Karpas-422 (cell line): ENCODE measurements at regions not wholly inside any gene's neighbourhood (a gene's known extent, or its start where the extent isn't known, plus 50 kb on each side); places are given as distances from the start of the nearest gene placed in this dataset.

ENCODE experiments used
- DNase-seq: peaks from one replicate; pipeline ENCODE4 v3.0.0-alpha.2; 2015
- H2AFZ ChIP-seq: fragments of 200-600 bp; sonication (generic); 2 replicates; pipeline ENCODE4 v1.6.1; 2014; ENCODE audit warnings: antibody characterized with exemption, low read length, mixed read lengths
- H3K27ac ChIP-seq: fragments of 200-600 bp; sonication (generic); 2 replicates; pipeline ENCODE4 v1.5.1; 2014; ENCODE audit warnings: mild to moderate bottlenecking, low read length, moderate library complexity
- H3K27me3 ChIP-seq: fragments of 200-600 bp; sonication (generic); 2 replicates; pipeline ENCODE4 v1.6.1; 2014; ENCODE audit warnings: low read length, mixed read lengths
- H3K36me3 ChIP-seq: fragments of 200-600 bp; sonication (generic); 2 replicates; pipeline ENCODE4 v1.6.1; 2014; ENCODE audit warnings: low read length, mixed read lengths; ENCODE audit not compliant: insufficient read depth
- H3K4me1 ChIP-seq: fragments of 200-600 bp; sonication (generic); 2 replicates; pipeline ENCODE4 v1.6.1; 2014; ENCODE audit warnings: mild to moderate bottlenecking, low read length, mixed read lengths
- H3K4me2 ChIP-seq: fragments of 200-600 bp; sonication (generic); 2 replicates; pipeline ENCODE4 v1.6.1; 2014; ENCODE audit warnings: low read length, low read depth, mild to moderate bottlenecking; ENCODE audit not compliant: poor library complexity, severe bottlenecking
- H3K4me3 ChIP-seq: fragments of 200-600 bp; sonication (generic); 2 replicates; pipeline ENCODE4 v1.5.1; 2014; ENCODE audit warnings: mild to moderate bottlenecking, antibody characterized with exemption, low read length, mixed read lengths
- H3K79me2 ChIP-seq: fragments of 200-600 bp; sonication (generic); 2 replicates; pipeline ENCODE4 v1.6.1; 2014; ENCODE audit warnings: mild to moderate bottlenecking, low read length, mixed read lengths
- H3K9ac ChIP-seq: fragments of 200-600 bp; sonication (generic); 2 replicates; pipeline ENCODE4 v1.6.0; 2014; ENCODE audit warnings: low read length
- H3K9me2 ChIP-seq: fragments of 200-600 bp; sonication (generic), shearing (Covaris generic); replicated peaks from 2 replicates; pipeline ENCODE4 v1.6.0; 2014; ENCODE audit warnings: mild to moderate bottlenecking, low read length, moderate library complexity; ENCODE audit not compliant: insufficient read depth
- H3K9me3 ChIP-seq: fragments of 300-700, 200-600 bp; sonication (generic); 2 replicates; pipeline ENCODE4 v1.6.1; 2014; ENCODE audit warnings: low read length, mixed read lengths
- H4K20me1 ChIP-seq: fragments of 200-600 bp; sonication (generic); 2 replicates; pipeline ENCODE4 v1.6.1; 2014; ENCODE audit warnings: mild to moderate bottlenecking, antibody characterized with exemption, low read length, low read depth; ENCODE audit not compliant: insufficient read depth

GRCh38 chr3:88921986-88922385 is 185.4 kb upstream of the EPHA3 start:
- 0 out of 2 replicates have a peak, but pooled peaks cover 2% of the 10 kb centered on the region for H3K9me2 ChIP-seq
- no peak overlapping the region for H3K9ac ChIP-seq
- H3K4me2 ChIP-seq = no peak overlapping the region
- DNase-seq = no peak
- H3K4me1 ChIP-seq = no peaks in the 10 kb centered on the region
- no peaks in the 10 kb centered on the region for H3K36me3 ChIP-seq
- no peaks in the 10 kb centered on the region for H3K27me3 ChIP-seq
- peaks cover 6% of the 10 kb centered on the region; the same call in 1 of the 2 replicates for H3K9me3 ChIP-seq
- no peak overlapping the region for H3K27ac ChIP-seq
- H2AFZ ChIP-seq = no peak overlapping the region
- H3K79me2 ChIP-seq = no peaks in the 10 kb centered on the region
- H4K20me1 ChIP-seq = no peaks in the 10 kb centered on the region
- H3K4me3 ChIP-seq = no peak overlapping the region

GRCh38 chr3:88926221-88926620 is 181.2 kb upstream of the EPHA3 start:
- H3K79me2 ChIP-seq = no peaks in the 10 kb centered on the region

GRCh38 chr3:88930611-88931010 is 176.8 kb upstream of the EPHA3 start:
- Histone ChIP-seq H4K20me1 (no peaks in the 10 kb centered on the region), H3K79me2 (no peaks in the 10 kb centered on the region), H3K9me2 (no peaks in the 10 kb centered on the region), H2AFZ (no peak overlapping the region), H3K9ac (no peak overlapping the region), H3K27me3 (no peaks in the 10 kb centered on the region), H3K27ac (no peak overlapping the region), H3K4me3 (no peak overlapping the region), H3K4me2 (no peak overlapping the region), H3K36me3 (no peaks in the 10 kb centered on the region), H3K9me3 (0 out of 2 replicates have a peak, but pooled peaks cover 3% of the 10 kb centered on the region), H3K4me1 (no peaks in the 10 kb centered on the region)
- no peak for DNase-seq

More at GRCh38 chr3:88926221-88926620, 181.2 kb upstream of the EPHA3 start:
- H3K27me3 ChIP-seq = no peaks in the 10 kb centered on the region
- 0 out of 2 replicates have a peak, but pooled peaks cover 6% of the 10 kb centered on the region for H3K9me3 ChIP-seq
- H3K36me3 ChIP-seq = no peaks in the 10 kb centered on the region
- no peaks in the 10 kb centered on the region for H4K20me1 ChIP-seq
- H3K4me1 ChIP-seq = no peaks in the 10 kb centered on the region
- no peak overlapping the region for H3K4me2 ChIP-seq
- DNase-seq = no peak
- H2AFZ ChIP-seq = no peak overlapping the region
- no peak overlapping the region for H3K9ac ChIP-seq
- H3K4me3 ChIP-seq = no peak overlapping the region
- H3K27ac ChIP-seq = no peak overlapping the region
- no peaks in the 10 kb centered on the region for H3K9me2 ChIP-seq

- no peaks in the 10 kb centered on the region for H4K20me1 ChIP-seq
- no peaks in the 10 kb centered on the region for H3K36me3 ChIP-seq
- no peak overlapping the region for H3K4me3 ChIP-seq
- H3K9me2 ChIP-seq = no peaks in the 10 kb centered on the region
- H3K4me2 ChIP-seq = no peak overlapping the region
- no peak overlapping the region for H3K9ac ChIP-seq
- H3K79me2 ChIP-seq = no peaks in the 10 kb centered on the region
- DNase-seq = no peak
- peaks cover 2% of the 10 kb centered on the region; the same call in 1 of the 2 replicates for H3K9me3 ChIP-seq
- no peaks in the 10 kb centered on the region for H3K27me3 ChIP-seq
- H2AFZ ChIP-seq = no peak overlapping the region
- H3K4me1 ChIP-seq = no peaks in the 10 kb centered on the region
- H3K27ac ChIP-seq = no peak overlapping the region
These were observed 170.6 kb upstream of the EPHA3 start for GRCh38 chr3:88936831-88937230.

- Histone ChIP-seq H3K4me1 (no peaks in the 10 kb centered on the region), H3K4me2 (no peak overlapping the region), H3K9me2 (no peaks in the 10 kb centered on the region), H3K9me3 (peaks cover 7% of the 10 kb centered on the region; the same call in 1 of the 2 replicates), H4K20me1 (no peaks in the 10 kb centered on the region), H3K27ac (no peak overlapping the region), H2AFZ (no peak overlapping the region), H3K9ac (no peak overlapping the region), H3K27me3 (no peaks in the 10 kb centered on the region), H3K79me2 (no peaks in the 10 kb centered on the region), H3K36me3 (no peaks in the 10 kb centered on the region), H3K4me3 (no peak overlapping the region)
- no peak for DNase-seq
These were observed 167.1 kb upstream of the EPHA3 start for GRCh38 chr3:88940296-88940695.

GRCh38 chr3:88947013-88947412 is 160.4 kb upstream of the EPHA3 start:
- no peaks in the 10 kb centered on the region for H3K4me1 ChIP-seq
- H3K9me3 ChIP-seq = 0 out of 2 replicates have a peak, but pooled peaks cover 7% of the 10 kb centered on the region
- H3K27me3 ChIP-seq = no peaks in the 10 kb centered on the region
- H3K4me3 ChIP-seq = no peak overlapping the region
- H3K79me2 ChIP-seq = no peaks in the 10 kb centered on the region
- no peak for DNase-seq
- no peaks in the 10 kb centered on the region for H4K20me1 ChIP-seq
- H3K27ac ChIP-seq = no peak overlapping the region
- H3K9me2 ChIP-seq = no peaks in the 10 kb centered on the region
- H3K36me3 ChIP-seq = no peaks in the 10 kb centered on the region
- no peak overlapping the region for H2AFZ ChIP-seq
- H3K9ac ChIP-seq = no peak overlapping the region
- no peak overlapping the region for H3K4me2 ChIP-seq

GRCh38 chr3:88954853-88955252 is 152.6 kb upstream of the EPHA3 start:
- H3K4me2 ChIP-seq = no peak overlapping the region
- H3K27ac ChIP-seq = no peak overlapping the region
- DNase-seq = no peak
- no peak overlapping the region for H3K9ac ChIP-seq
- no peak overlapping the region for H3K4me3 ChIP-seq
- H4K20me1 ChIP-seq = no peaks in the 10 kb centered on the region
- no peaks in the 10 kb centered on the region for H3K4me1 ChIP-seq
- 0 out of 2 replicates have a peak, but pooled peaks cover 7% of the 10 kb centered on the region for H3K9me3 ChIP-seq
- no peak overlapping the region for H2AFZ ChIP-seq
- no peaks in the 10 kb centered on the region for H3K36me3 ChIP-seq
- no peaks in the 10 kb centered on the region for H3K79me2 ChIP-seq
- no peaks in the 10 kb centered on the region for H3K9me2 ChIP-seq
- H3K27me3 ChIP-seq = no peaks in the 10 kb centered on the region

GRCh38 chr3:88955274-88955673 is 152.1 kb upstream of the EPHA3 start:
- Histone ChIP-seq H4K20me1 (no peaks in the 10 kb centered on the region), H3K9ac (no peak overlapping the region), H3K9me2 (no peaks in the 10 kb centered on the region), H3K4me2 (no peak overlapping the region), H3K4me1 (no peaks in the 10 kb centered on the region), H3K27ac (no peak overlapping the region), H2AFZ (no peak overlapping the region), H3K27me3 (no peaks in the 10 kb centered on the region), H3K9me3 (0 out of 2 replicates have a peak, but pooled peaks cover 7% of the 10 kb centered on the region), H3K79me2 (no peaks in the 10 kb centered on the region), H3K4me3 (no peak overlapping the region), H3K36me3 (no peaks in the 10 kb centered on the region)
- no peak for DNase-seq
